GM12874 (cell line): ENCODE measurements at regions not wholly inside any gene's neighbourhood (a gene's known extent, or its start where the extent isn't known, plus 50 kb on each side); places are given as distances from the start of the nearest gene placed in this dataset.

Experiments used
- CTCF ChIP-seq: IDR thresholded peaks from 2 replicates; pipeline ENCODE4 v1.5.1; 2011; ENCODE audit warnings: low read depth, mild to moderate bottlenecking, control low read depth, low read length, moderate library complexity; ENCODE audit not compliant: insufficient read depth

DNA sequence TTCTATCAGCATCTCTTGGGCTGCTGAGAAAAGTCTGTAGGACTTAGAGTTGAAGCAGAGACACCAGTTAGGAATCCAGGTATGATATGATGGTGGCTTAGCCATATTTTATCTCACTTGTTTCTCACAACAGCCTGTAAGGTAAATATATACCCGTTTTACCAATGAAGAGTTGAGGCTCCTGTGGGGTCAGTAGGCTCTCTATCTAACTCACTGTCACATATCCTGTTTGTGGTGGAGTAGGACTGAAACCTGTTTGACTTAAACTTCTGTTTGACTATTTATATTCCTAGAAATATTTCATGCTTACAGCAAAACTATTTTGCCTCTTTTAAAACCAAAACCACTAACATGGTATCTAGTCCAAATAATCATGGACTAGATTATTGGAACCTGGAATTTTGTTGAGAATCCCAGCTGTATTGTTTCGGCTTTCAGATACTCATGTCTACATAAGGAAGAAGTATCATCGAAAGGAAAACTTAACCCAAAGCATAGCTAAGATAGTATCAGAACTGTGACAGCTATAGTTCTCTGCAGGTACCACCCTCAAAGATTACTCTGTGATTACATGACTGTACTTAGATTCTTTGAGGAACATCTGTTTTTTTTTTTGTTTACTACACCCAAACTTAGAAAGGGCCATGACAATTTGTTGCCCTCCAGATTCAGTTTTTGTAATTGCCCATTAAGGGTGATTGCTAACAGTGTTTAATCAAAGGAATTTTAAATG, 216.1 kb upstream of the THUMPD2 start:
- TF ChIP-seq CTCF = no peak

GRCh38 chr2:39994151-39994550, 215.1 kb upstream of the THUMPD2 start:
- no peak for TF ChIP-seq CTCF

DNA sequence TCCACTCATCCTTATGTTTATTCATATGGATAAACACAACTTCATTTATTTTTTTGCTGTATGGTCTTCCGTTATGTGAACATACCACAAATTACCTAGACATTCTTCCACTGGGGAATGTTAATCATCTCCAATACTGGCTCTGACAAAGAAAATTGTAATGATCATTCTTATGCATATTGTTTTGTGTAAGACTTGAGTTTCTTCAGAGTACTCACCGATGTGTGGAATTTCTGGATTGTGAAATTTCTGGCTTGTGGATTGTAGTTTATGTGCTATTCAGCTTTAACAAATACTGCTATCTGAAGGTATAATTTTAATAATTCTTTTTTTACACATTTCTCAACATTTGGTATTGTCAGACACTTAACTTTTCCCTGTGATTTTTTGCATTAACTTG, 212.2 kb upstream of the THUMPD2 start:
- no peak for TF ChIP-seq CTCF

GRCh38 chr2:39990335-39990900, 211.4 kb upstream of the THUMPD2 start:
- TF ChIP-seq CTCF = no peak

- TF ChIP-seq CTCF = no peak
Observed at GRCh38 chr2:39989888-39990287, 210.8 kb upstream of the THUMPD2 start.

GRCh38 chr2:39981883-39982311, 202.8 kb upstream of the THUMPD2 start:
- no peak for TF ChIP-seq CTCF

GRCh38 chr2:39975476-39976020, 196.5 kb upstream of the THUMPD2 start:
- no peak for TF ChIP-seq CTCF
